Breast epithelium (tissue), 3 donors: ENCODE measurements at regions not wholly inside any gene's neighbourhood (a gene's known extent, or its start where the extent isn't known, plus 50 kb on each side); places are given as distances from the start of the nearest gene placed in this dataset.

Source experiments
- CTCF ChIP-seq, 3 donors: fragments of 450-650 bp; IDR thresholded peaks; one replicate each; pipeline ENCODE4 v1.5.1; 2016 to 2017; ENCODE audit warnings: antibody characterized with exemption in 3 of 3, mild to moderate bottlenecking in 3 of 3, moderate library complexity in 3 of 3
- POLR2AphosphoS5 ChIP-seq, 3 donors: sonication (generic); formaldehyde crosslinking; IDR thresholded peaks; one replicate each; pipeline ENCODE4 v1.6.1; 2017; ENCODE audit warnings: antibody characterized with exemption in 3 of 3

GRCh38 chr1:239125027-239125426, 261.3 kb upstream of the CHRM3 start:
- TF ChIP-seq CTCF (IDR thresholded peaks at IDR 0.05) (no peak), POLR2AphosphoS5 (IDR thresholded peaks at IDR 0.05) (no peak)
